GM21717 (cell line): ENCODE measurements at regions not wholly inside any gene's neighbourhood (a gene's known extent, or its start where the extent isn't known, plus 50 kb on each side); places are given as distances from the start of the nearest gene placed in this dataset.

Experiments used
- ATAC-seq: cut with Tn5 transposase; IDR thresholded peaks from one replicate; pipeline ENCODE4 v1.9.1; 2021; ENCODE audit warnings: mild to moderate bottlenecking, moderate library complexity; ENCODE audit not compliant: unreplicated experiment

DNA sequence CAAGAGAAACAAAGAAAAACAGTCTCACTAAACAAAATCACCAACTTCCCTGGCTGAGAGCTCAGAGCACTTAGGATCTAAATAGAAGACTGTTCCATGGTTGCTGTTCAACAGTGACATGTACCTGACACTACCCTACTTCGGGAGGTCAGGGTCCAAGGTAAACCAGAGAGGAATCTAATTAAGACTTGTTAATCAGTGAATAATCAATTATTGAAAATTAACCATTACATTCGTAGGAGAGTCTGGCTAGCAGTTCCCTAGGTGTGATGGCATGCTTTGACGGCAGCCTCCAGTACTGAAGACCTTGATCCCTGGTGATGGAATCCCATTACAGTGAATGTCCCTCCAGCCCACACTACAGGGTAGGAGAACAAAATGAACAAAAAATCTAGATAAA lies 154.0 kb upstream of the AFDN start:
- ATAC-seq, result no peak

- ATAC-seq, result no peak
Measured at GRCh38 chr6:167673946-167674345, 152.8 kb upstream of the AFDN start.

GRCh38 chr6:167674486-167674885 lies 152.2 kb upstream of the AFDN start:
- no peak for ATAC-seq

- ATAC-seq, result no peak
Measured at GRCh38 chr6:167676000-167676665, 150.6 kb upstream of the AFDN start.

DNA sequence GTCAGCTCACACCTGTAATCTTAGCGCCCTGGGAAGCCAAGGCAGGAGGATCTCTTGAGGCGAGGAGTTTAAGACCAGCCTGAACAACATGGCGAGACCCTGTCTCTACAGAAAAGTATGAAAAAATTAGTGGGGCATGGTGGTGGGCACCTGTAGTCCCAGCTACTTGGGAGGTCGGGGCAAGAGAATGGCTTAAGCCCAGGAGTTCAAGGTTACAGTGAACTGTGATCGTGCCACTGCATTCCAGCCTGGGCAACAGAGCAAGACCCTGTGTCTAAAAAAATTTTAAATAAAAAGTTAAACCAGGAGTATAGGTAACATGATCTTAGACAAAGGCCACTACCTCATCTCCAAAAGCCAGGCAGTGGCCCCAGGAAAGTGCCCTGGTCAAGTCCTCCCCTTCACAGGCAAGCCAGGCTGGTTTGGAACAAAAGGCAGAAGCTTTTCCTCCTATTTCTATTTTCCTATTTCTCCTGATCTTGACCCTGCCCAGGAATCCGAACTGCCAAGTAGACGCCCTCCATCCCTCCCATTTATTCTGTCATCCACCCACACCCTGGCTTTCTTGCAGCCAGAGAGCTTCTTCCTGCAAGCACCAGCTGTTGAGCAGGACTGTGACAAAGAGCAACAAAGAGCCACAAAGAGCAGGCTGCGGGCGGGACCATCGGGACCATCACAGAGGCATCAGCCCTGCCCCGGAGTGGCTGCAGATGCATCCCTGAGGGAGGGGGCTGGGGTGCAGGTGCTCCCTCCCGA lies 149.9 kb upstream of the AFDN start:
- no peak for ATAC-seq

- no peak for ATAC-seq
Measured at GRCh38 chr6:167677422-167677789, 149.3 kb upstream of the AFDN start.

GRCh38 chr6:167678102-167679101 lies 148.3 kb upstream of the AFDN start:
- ATAC-seq, result no peak

DNA sequence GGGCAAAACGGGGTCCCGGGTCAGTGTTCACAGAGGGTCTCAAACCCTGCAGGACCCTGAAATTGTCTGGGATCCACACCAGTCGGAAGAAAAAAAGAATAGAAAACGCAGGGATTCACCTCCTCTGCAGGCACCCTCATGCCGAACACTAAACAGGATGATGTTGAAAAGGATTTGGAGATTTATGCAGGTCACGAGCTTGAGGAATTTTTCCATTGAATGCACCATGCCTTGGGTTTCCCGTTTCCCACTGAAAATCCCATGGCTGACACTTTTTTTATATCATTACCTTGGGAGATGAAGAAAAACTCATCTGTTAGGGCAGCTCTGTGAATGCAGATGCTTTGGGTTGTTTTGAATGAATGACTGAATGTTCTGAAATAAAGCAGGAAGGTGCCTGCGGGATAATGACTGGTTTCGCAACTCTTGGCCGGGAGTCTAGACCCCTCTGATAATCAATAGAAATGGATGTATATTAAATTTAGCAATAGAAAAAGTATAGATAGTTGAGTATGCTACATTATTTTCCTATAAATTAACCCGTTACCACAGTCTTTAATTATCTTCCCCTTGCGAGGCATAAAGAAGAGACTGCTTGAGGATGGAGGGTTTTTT lies 147.5 kb upstream of the AFDN start:
- ATAC-seq, result no peak

- no peak for ATAC-seq
Measured at GRCh38 chr6:167679790-167680604, 146.7 kb upstream of the AFDN start.

GRCh38 chr6:167680605-167681149 lies 146.0 kb upstream of the AFDN start:
- ATAC-seq, result no peak

- ATAC-seq, result no peak
Measured at GRCh38 chr6:167682125-167682524, 144.6 kb upstream of the AFDN start.

GRCh38 chr6:167682546-167683027 lies 144.1 kb upstream of the AFDN start:
- ATAC-seq, result no peak

DNA sequence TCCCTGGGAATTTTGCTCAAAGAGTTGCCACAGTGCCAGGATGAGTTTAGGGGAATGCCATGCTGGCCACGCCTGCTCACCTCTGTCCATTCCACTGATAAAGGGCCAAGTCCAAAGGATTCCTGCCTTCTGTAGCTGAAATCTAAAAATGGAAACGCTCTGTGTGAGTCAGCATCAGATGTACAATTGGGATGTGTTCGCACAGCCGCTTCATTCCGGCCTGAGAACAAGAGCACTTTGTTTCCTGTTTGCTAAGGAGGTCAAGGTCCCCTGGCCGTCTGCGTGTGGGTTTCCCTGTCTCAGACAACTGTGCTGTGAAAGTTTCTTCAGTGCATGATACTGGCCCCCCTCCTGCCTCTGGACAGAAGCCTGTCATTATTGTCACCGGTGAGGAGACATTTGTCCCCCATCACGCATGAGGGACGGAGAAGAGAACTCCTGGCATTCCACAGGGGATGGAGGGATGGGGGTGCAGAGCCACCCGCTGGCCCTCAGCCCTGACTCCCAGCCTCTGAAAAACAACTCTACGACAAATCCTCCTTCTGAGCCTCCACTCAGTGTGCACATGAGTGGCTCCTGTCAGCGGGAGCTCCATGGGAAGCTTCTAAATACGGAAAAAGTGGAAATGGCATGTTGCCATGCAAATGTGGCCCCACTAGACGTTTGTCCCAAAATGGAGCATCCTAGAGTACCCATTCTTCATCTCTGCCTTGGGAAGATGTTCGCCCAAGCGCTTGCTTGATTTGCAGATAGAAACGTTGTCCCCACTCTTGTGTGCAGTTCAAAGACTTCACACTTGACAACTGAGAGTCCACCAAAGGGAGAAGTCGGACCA lies 143.5 kb upstream of the AFDN start:
- ATAC-seq, result no peak

DNA sequence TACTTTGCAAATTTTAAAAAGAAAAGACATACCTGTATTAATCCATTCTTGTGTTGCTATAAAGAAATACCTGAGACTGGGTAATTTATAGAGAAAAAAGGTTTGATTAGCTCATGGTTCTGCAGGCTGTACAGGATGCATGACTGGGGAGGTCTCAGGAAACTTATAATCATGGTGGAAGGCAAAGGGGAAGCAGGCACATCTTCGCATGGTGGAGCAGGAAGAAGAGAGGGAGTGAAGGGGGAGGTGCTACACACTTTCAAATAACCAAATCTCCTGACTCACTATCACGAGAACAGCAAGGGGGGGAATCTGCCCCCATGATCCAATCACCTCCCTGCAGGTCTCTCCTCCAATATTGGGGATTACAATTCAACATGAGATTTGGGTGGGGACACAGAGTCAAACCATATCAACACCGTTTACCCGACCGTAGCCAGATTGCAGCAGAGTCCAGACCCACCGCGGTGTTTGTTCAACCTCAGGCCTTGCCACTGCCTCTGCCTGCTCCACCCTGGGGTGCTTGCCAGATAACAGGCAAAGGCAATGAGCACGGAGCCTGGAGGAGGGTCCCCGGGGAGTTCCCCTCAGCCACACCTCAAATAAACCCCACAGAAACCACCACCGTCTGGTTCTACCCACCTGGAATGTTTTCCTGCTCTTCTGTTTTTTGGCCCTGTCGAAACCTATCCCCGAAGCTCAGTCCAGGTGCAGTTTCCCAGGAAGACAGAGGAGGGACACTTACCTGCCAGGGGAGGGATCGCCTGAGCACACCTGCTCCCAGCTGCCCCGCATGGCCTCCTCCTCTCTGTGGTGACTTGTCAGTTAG lies 142.2 kb upstream of the AFDN start:
- ATAC-seq, result no peak

- no peak for ATAC-seq
Measured at GRCh38 chr6:167685654-167686053, 141.1 kb upstream of the AFDN start.

DNA sequence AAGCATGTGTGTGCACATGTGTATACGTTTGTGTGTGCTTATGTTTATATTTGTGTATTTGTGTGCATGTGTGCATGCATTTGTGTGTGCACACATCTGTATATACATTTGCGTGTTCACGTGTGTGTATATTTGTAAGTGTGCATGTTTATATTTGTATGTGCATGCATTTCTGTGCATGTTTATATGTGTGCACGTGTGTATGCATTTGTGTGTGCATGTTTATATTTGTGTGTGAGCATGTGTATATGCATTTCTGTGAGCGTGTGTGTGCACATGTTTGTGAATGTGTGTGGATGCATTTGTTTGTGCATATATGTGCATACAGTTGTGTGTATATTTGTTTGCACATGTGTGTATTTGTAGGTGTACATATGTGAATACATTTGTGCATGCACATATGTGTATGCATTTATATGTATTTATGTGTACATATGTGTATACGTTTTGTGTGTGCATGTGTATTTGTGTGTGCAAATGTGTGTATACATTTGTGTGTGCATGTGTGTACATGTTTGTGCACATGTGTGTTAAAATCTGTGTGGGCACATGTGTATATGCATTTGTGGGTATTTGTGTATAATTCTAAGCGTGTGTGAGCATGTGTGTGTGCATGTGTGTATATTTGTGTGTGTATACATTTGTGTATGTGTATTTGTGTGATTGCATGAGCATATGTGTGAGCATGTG lies 140.4 kb upstream of the AFDN start:
- ATAC-seq, result no peak

- ATAC-seq, result no peak
Measured at GRCh38 chr6:167687116-167687725, 139.5 kb upstream of the AFDN start.
